ENCODE measurements at regions not wholly inside any gene's neighbourhood (a gene's known extent, or its start where the extent isn't known, plus 50 kb on each side); places are given as distances from the start of the nearest gene placed in this dataset.
A peak's percentile ranks its signal among the peaks of the same experiment; 100 is the strongest.

GRCh38 chr5:148902478-148902877, 76.1 kb downstream of the ADRB2 start:
- Histone ChIP-seq H3K27me3 (ENCODE audit: control insufficient read depth, insufficient read depth, low read length) (no peaks in the 10 kb centered on the region), H3K9me3 (replicated peaks; ENCODE audit: control insufficient read depth, low read depth, low read length) (no peaks in the 10 kb centered on the region), H3K4me1 (ENCODE audit: control insufficient read depth, insufficient read depth, low read length) (peaks cover 5% of the 10 kb centered on the region), H3K4me3 (ENCODE audit: low read length) (no peak overlapping the region), H3K27ac (ENCODE audit: low read length) (no peak overlapping the region), H3K36me3 (ENCODE audit: control insufficient read depth, insufficient read depth, low read length) (no peaks in the 10 kb centered on the region)
- WGBS (ENCODE audit: insufficient coverage), result no CpG with 5 or more reads among the region's 2 CpGs
- no peak for DNase-seq

- DNase-seq, result no peak
- H3K9me3 ChIP-seq (replicated peaks; ENCODE audit: control insufficient read depth, low read depth, low read length), result no peaks in the 10 kb centered on the region
- H3K4me1 ChIP-seq (ENCODE audit: control insufficient read depth, insufficient read depth, low read length), result peaks cover 5% of the 10 kb centered on the region
- H3K27me3 ChIP-seq (ENCODE audit: control insufficient read depth, insufficient read depth, low read length), result no peaks in the 10 kb centered on the region
- no peak overlapping the region for H3K27ac ChIP-seq (ENCODE audit: low read length)
- no peaks in the 10 kb centered on the region for H3K36me3 ChIP-seq (ENCODE audit: control insufficient read depth, insufficient read depth, low read length)
- H3K4me3 ChIP-seq (ENCODE audit: low read length), result no peak overlapping the region
- WGBS (ENCODE audit: insufficient coverage), result 63% methylated on average over 2 of the region's 2 CpGs
These were observed 77.2 kb downstream of the ADRB2 start for GRCh38 chr5:148903587-148903986.

- Histone ChIP-seq H3K4me3 (ENCODE audit: low read length) (no peak overlapping the region), H3K36me3 (ENCODE audit: control insufficient read depth, insufficient read depth, low read length) (no peaks in the 10 kb centered on the region), H3K27me3 (ENCODE audit: control insufficient read depth, insufficient read depth, low read length) (no peaks in the 10 kb centered on the region), H3K4me1 (ENCODE audit: control insufficient read depth, insufficient read depth, low read length) (peaks cover 5% of the 10 kb centered on the region), H3K9me3 (replicated peaks; ENCODE audit: control insufficient read depth, low read depth, low read length) (no peaks in the 10 kb centered on the region), H3K27ac (ENCODE audit: low read length) (no peak overlapping the region)
- 33% methylated on average over 1 of the region's 1 CpG for WGBS (ENCODE audit: insufficient coverage)
- peak; percentile 32 for DNase-seq
These were observed 78.0 kb downstream of the ADRB2 start for GRCh38 chr5:148904440-148904839.

GRCh38 chr5:148905541-148905940, 79.1 kb downstream of the ADRB2 start:
- H3K9me3 ChIP-seq (replicated peaks; ENCODE audit: control insufficient read depth, low read depth, low read length), result no peaks in the 10 kb centered on the region
- H3K36me3 ChIP-seq (ENCODE audit: control insufficient read depth, insufficient read depth, low read length), result no peaks in the 10 kb centered on the region
- H3K4me1 ChIP-seq (ENCODE audit: control insufficient read depth, insufficient read depth, low read length), result peaks cover 5% of the 10 kb centered on the region
- WGBS (ENCODE audit: insufficient coverage), result 100% methylated on average over 1 of the region's 1 CpG
- no peaks in the 10 kb centered on the region for H3K27me3 ChIP-seq (ENCODE audit: control insufficient read depth, insufficient read depth, low read length)
- no peak overlapping the region for H3K27ac ChIP-seq (ENCODE audit: low read length)
- H3K4me3 ChIP-seq (ENCODE audit: low read length), result no peak overlapping the region
- DNase-seq, result no peak

- 85% methylated on average over 3 of the region's 3 CpGs for WGBS (ENCODE audit: insufficient coverage)
- no peak overlapping the region for H3K27ac ChIP-seq (ENCODE audit: low read length)
- no peak overlapping the region for H3K4me3 ChIP-seq (ENCODE audit: low read length)
- DNase-seq, result no peak
- H3K36me3 ChIP-seq (ENCODE audit: control insufficient read depth, insufficient read depth, low read length), result no peaks in the 10 kb centered on the region
- no peaks in the 10 kb centered on the region for H3K9me3 ChIP-seq (replicated peaks; ENCODE audit: control insufficient read depth, low read depth, low read length)
- H3K4me1 ChIP-seq (ENCODE audit: control insufficient read depth, insufficient read depth, low read length), result peaks cover 5% of the 10 kb centered on the region
- no peaks in the 10 kb centered on the region for H3K27me3 ChIP-seq (ENCODE audit: control insufficient read depth, insufficient read depth, low read length)
These were observed 80.6 kb downstream of the ADRB2 start for GRCh38 chr5:148906968-148907367.

- DNase-seq, result no peak
- Histone ChIP-seq H3K9me3 (replicated peaks; ENCODE audit: control insufficient read depth, low read depth, low read length) (no peaks in the 10 kb centered on the region), H3K27me3 (ENCODE audit: control insufficient read depth, insufficient read depth, low read length) (no peaks in the 10 kb centered on the region), H3K4me3 (ENCODE audit: low read length) (no peak overlapping the region), H3K4me1 (ENCODE audit: control insufficient read depth, insufficient read depth, low read length) (peaks cover 5% of the 10 kb centered on the region), H3K27ac (ENCODE audit: low read length) (no peak overlapping the region), H3K36me3 (ENCODE audit: control insufficient read depth, insufficient read depth, low read length) (no peaks in the 10 kb centered on the region)
- no CpG with 5 or more reads among the region's 4 CpGs for WGBS (ENCODE audit: insufficient coverage)
These were observed 82.6 kb downstream of the ADRB2 start for GRCh38 chr5:148909040-148909439.

- Histone ChIP-seq H3K4me3 (ENCODE audit: low read length) (no peak overlapping the region), H3K27ac (ENCODE audit: low read length) (no peak overlapping the region), H3K27me3 (ENCODE audit: control insufficient read depth, insufficient read depth, low read length) (no peaks in the 10 kb centered on the region), H3K9me3 (replicated peaks; ENCODE audit: control insufficient read depth, low read depth, low read length) (no peaks in the 10 kb centered on the region), H3K4me1 (ENCODE audit: control insufficient read depth, insufficient read depth, low read length) (no peaks in the 10 kb centered on the region), H3K36me3 (ENCODE audit: control insufficient read depth, insufficient read depth, low read length) (no peaks in the 10 kb centered on the region)
- 83% methylated on average over 1 of the region's 1 CpG for WGBS (ENCODE audit: insufficient coverage)
- DNase-seq, result no peak
These were observed 83.4 kb downstream of the ADRB2 start for GRCh38 chr5:148909766-148910165.

GRCh38 chr5:148910216-148910615, 83.8 kb downstream of the ADRB2 start:
- Histone ChIP-seq H3K4me1 (ENCODE audit: control insufficient read depth, insufficient read depth, low read length) (no peaks in the 10 kb centered on the region), H3K9me3 (replicated peaks; ENCODE audit: control insufficient read depth, low read depth, low read length) (no peaks in the 10 kb centered on the region), H3K27me3 (ENCODE audit: control insufficient read depth, insufficient read depth, low read length) (no peaks in the 10 kb centered on the region), H3K27ac (ENCODE audit: low read length) (no peak overlapping the region), H3K4me3 (ENCODE audit: low read length) (no peak overlapping the region), H3K36me3 (ENCODE audit: control insufficient read depth, insufficient read depth, low read length) (no peaks in the 10 kb centered on the region)
- DNase-seq, result no peak
- WGBS (ENCODE audit: insufficient coverage), result 91% methylated on average over 4 of the region's 4 CpGs

- Histone ChIP-seq H3K36me3 (ENCODE audit: control insufficient read depth, insufficient read depth, low read length) (no peaks in the 10 kb centered on the region), H3K27me3 (ENCODE audit: control insufficient read depth, insufficient read depth, low read length) (no peaks in the 10 kb centered on the region), H3K4me3 (ENCODE audit: low read length) (no peak overlapping the region), H3K27ac (ENCODE audit: low read length) (no peak overlapping the region), H3K4me1 (ENCODE audit: control insufficient read depth, insufficient read depth, low read length) (no peaks in the 10 kb centered on the region), H3K9me3 (replicated peaks; ENCODE audit: control insufficient read depth, low read depth, low read length) (no peaks in the 10 kb centered on the region)
- WGBS (ENCODE audit: insufficient coverage), result 69% methylated on average over 6 of the region's 8 CpGs
- no peak for DNase-seq
These were observed 84.4 kb downstream of the ADRB2 start for GRCh38 chr5:148910686-148911361.

- H3K4me1 ChIP-seq (ENCODE audit: control insufficient read depth, insufficient read depth, low read length), result no peaks in the 10 kb centered on the region
- WGBS (ENCODE audit: insufficient coverage), result no CpG with 5 or more reads among the region's 2 CpGs
- H3K27ac ChIP-seq (ENCODE audit: low read length), result no peak overlapping the region
- no peaks in the 10 kb centered on the region for H3K27me3 ChIP-seq (ENCODE audit: control insufficient read depth, insufficient read depth, low read length)
- no peak overlapping the region for H3K4me3 ChIP-seq (ENCODE audit: low read length)
- H3K9me3 ChIP-seq (replicated peaks; ENCODE audit: control insufficient read depth, low read depth, low read length), result no peaks in the 10 kb centered on the region
- H3K36me3 ChIP-seq (ENCODE audit: control insufficient read depth, insufficient read depth, low read length), result no peaks in the 10 kb centered on the region
- DNase-seq, result no peak
These were observed 85.0 kb downstream of the ADRB2 start for GRCh38 chr5:148911386-148911785.

GRCh38 chr5:148912146-148912545, 85.7 kb downstream of the ADRB2 start:
- Histone ChIP-seq H3K4me1 (ENCODE audit: control insufficient read depth, insufficient read depth, low read length) (no peaks in the 10 kb centered on the region), H3K27ac (ENCODE audit: low read length) (no peak overlapping the region), H3K4me3 (ENCODE audit: low read length) (no peak overlapping the region), H3K9me3 (replicated peaks; ENCODE audit: control insufficient read depth, low read depth, low read length) (no peaks in the 10 kb centered on the region), H3K36me3 (ENCODE audit: control insufficient read depth, insufficient read depth, low read length) (no peaks in the 10 kb centered on the region), H3K27me3 (ENCODE audit: control insufficient read depth, insufficient read depth, low read length) (no peaks in the 10 kb centered on the region)
- DNase-seq, result no peak
- no CpG with 5 or more reads among the region's 1 CpG for WGBS (ENCODE audit: insufficient coverage)
